CD4-positive, alpha-beta T cell (primary cell): ENCODE measurements at regions not wholly inside any gene's neighbourhood (a gene's known extent, or its start where the extent isn't known, plus 50 kb on each side); places are given as distances from the start of the nearest gene placed in this dataset.

Experiments used
- ATAC-seq: fragments of 200-7000 bp; cut with Tn5 transposase; one replicate; pipeline ENCODE4 v1.10.0; 2022; ENCODE audit warnings: mild to moderate bottlenecking; ENCODE audit not compliant: poor library complexity
- CTCF ChIA-PET: fragments of 350-600 bp; sonication (Branson Sonifier 250); formaldehyde crosslinking; loops from one replicate; lab custom pipeline; 2021; ENCODE audit warnings: antibody characterized with exemption, inconsistent platforms; lab: Charles Lee
- POLR2A ChIA-PET: fragments of 350-600 bp; sonication (Branson Sonifier 250); formaldehyde crosslinking; loops from one replicate; lab custom pipeline; 2021; ENCODE audit warnings: antibody characterized with exemption, inconsistent platforms; lab: Charles Lee
- DNase-seq, 14 experiments: peaks; one replicate each; pipeline ENCODE4 v3.0.0-alpha.2; 2013 to 2020; ENCODE audit warnings: mixed read lengths in 2 of 14
- H3K27ac ChIP-seq, 2 donors: one replicate each; pipeline versions ENCODE4 v1.5.1 to v1.7.0; 2013; ENCODE audit warnings: low read length in 2 of 2, low read depth in 1 of 2, mild to moderate bottlenecking in 1 of 2
- H3K27me3 ChIP-seq, 2 experiments: 1 replicate in 1 of 2; 2 replicates in 1 of 2; pipeline versions ENCODE4 v1.6.1 to v1.7.0; 2013; ENCODE audit warnings: low read length in 2 of 2, control low read depth in 1 of 2, mild to moderate bottlenecking in 1 of 2, moderate library complexity in 1 of 2; ENCODE audit not compliant: insufficient read depth in 2 of 2, control insufficient read depth in 1 of 2
- H3K36me3 ChIP-seq: one replicate; pipeline ENCODE4 v1.6.1; 2013; ENCODE audit warnings: low read length, control low read depth; ENCODE audit not compliant: insufficient read depth
- H3K4me1 ChIP-seq: one replicate; pipeline ENCODE4 v1.6.1; 2013; ENCODE audit warnings: low read length, control low read depth; ENCODE audit not compliant: insufficient read depth
- H3K4me3 ChIP-seq: one replicate; pipeline ENCODE4 v1.5.1; 2013; ENCODE audit warnings: mild to moderate bottlenecking, low read length, moderate library complexity
- H3K9me3 ChIP-seq, 2 experiments: 1 replicate in 1 of 2; 2 replicates in 1 of 2; pipeline versions ENCODE4 v1.6.1 to v1.7.0; 2013; ENCODE audit warnings: low read length in 2 of 2, mild to moderate bottlenecking in 2 of 2, control low read depth in 1 of 2, moderate library complexity in 1 of 2; ENCODE audit not compliant: control insufficient read depth in 1 of 2, insufficient read depth in 1 of 2
- H3K27ac Mint-ChIP-seq: one replicate; pipeline ENCODE4 v1.8.0; 2020; ENCODE audit warnings: mixed read lengths
- H3K27me3 Mint-ChIP-seq: one replicate; pipeline ENCODE4 v1.8.0; 2021; ENCODE audit warnings: mixed read lengths
- H3K36me3 Mint-ChIP-seq: one replicate; pipeline ENCODE4 v1.8.0; 2021; ENCODE audit warnings: low read depth, mixed read lengths
- H3K4me1 Mint-ChIP-seq: one replicate; pipeline ENCODE4 v1.8.0; 2021; ENCODE audit warnings: low read depth, mixed read lengths
- H3K4me3 Mint-ChIP-seq: one replicate; pipeline ENCODE4 v1.8.0; 2020; ENCODE audit warnings: mild to moderate bottlenecking, mixed read lengths
- H3K9me3 Mint-ChIP-seq: one replicate; pipeline ENCODE4 v1.8.0; 2020; ENCODE audit warnings: mixed read lengths
- intact Hi-C, 2 experiments: fragments of 100-400 bp; cut with DNase I in 1 of 2; cut with micrococcal nuclease in 1 of 2; formaldehyde crosslinking; loops; one replicate each; pipeline versions ENCODE4 v1.15.1 to v1.9.0; 2023 to 2025; cut with DNase I, micrococcal nuclease
- TF ChIP-seq, protein P1 (sequence below): fragments of 200-600 bp; IDR thresholded peaks from one replicate; pipeline ENCODE4 v1.8.0; 2022; ENCODE audit warnings: antibody characterized with exemption, mild to moderate bottlenecking

DNA sequence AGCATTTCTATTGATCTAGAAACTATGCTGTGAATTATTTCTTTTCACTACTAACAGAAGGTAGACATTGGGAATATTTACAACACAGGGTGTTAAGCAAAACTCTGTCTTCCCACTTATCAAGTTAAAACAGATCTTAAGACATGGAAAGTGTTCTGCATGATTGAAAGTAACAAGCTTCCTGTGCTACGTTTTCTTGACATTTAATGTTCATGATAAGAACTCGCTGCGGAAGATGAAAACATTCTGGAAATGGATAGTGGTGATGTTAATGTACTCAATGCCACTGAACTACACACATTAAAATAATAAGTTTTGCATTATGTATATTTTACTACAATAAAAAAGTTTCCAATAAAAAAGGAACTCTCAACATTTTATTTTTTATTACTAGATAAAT, 74.4 kb upstream of the SCN7A start:
- Histone ChIP-seq H3K36me3 (no peaks in the 10 kb centered on the region), H3K4me1 (no peaks in the 10 kb centered on the region), H3K9me3 (no peaks in the 10 kb centered on the region), H3K27ac (no peak overlapping the region), H3K27me3 (no peaks in the 10 kb centered on the region), H3K4me3 (no peak overlapping the region)
- no peaks in the 10 kb centered on the region for H3K9me3 Mint-ChIP-seq
- TF ChIP-seq, protein P1, sequence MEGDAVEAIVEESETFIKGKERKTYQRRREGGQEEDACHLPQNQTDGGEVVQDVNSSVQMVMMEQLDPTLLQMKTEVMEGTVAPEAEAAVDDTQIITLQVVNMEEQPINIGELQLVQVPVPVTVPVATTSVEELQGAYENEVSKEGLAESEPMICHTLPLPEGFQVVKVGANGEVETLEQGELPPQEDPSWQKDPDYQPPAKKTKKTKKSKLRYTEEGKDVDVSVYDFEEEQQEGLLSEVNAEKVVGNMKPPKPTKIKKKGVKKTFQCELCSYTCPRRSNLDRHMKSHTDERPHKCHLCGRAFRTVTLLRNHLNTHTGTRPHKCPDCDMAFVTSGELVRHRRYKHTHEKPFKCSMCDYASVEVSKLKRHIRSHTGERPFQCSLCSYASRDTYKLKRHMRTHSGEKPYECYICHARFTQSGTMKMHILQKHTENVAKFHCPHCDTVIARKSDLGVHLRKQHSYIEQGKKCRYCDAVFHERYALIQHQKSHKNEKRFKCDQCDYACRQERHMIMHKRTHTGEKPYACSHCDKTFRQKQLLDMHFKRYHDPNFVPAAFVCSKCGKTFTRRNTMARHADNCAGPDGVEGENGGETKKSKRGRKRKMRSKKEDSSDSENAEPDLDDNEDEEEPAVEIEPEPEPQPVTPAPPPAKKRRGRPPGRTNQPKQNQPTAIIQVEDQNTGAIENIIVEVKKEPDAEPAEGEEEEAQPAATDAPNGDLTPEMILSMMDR, result no peak
- H3K4me1 Mint-ChIP-seq, result no peaks in the 10 kb centered on the region
- ATAC-seq (no peak), DNase-seq (no peak)
- ChIA-PET POLR2A (no interaction called here), CTCF (no interaction called here)
- H3K27ac Mint-ChIP-seq, result no peak overlapping the region
- intact Hi-C loops, result no loop called here
- no peaks in the 10 kb centered on the region for H3K27me3 Mint-ChIP-seq
- no peak overlapping the region for H3K4me3 Mint-ChIP-seq
- H3K36me3 Mint-ChIP-seq, result no peaks in the 10 kb centered on the region

DNA sequence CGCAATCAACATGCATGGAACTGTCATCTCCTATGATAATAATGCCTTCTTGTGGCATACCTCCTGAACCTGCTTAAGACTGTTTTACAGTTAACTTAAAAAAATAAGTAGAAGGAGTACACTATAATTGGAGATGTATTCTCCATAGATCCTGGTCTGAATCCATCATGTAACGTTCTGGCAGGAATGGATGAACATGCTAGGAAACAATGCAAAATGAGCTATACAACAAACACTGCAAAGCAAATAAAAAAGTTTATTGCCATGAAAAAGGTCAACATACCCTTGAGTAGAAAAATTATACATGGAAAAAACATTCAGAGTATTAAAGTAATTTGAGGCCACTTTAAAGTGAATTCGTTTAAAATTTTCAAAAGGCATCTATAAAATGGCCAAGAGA, 71.5 kb upstream of the SCN7A start:
- DNase-seq, result no peak
- no peaks in the 10 kb centered on the region for H3K4me1 Mint-ChIP-seq
- no peaks in the 10 kb centered on the region for H3K27me3 Mint-ChIP-seq
- ChIA-PET POLR2A (no interaction called here), CTCF (no interaction called here)
- H3K36me3 Mint-ChIP-seq, result no peaks in the 10 kb centered on the region
- no peaks in the 10 kb centered on the region for H3K9me3 ChIP-seq
- no peaks in the 10 kb centered on the region for H3K4me1 ChIP-seq
- no peak overlapping the region for H3K27ac ChIP-seq
- H3K4me3 ChIP-seq, result no peak overlapping the region
- intact Hi-C loops, result no loop called here
- H3K9me3 Mint-ChIP-seq, result no peaks in the 10 kb centered on the region
- no peak overlapping the region for H3K4me3 Mint-ChIP-seq
- ATAC-seq, result no peak
- TF ChIP-seq, protein P1, result no peak
- no peaks in the 10 kb centered on the region for H3K27me3 ChIP-seq
- H3K27ac Mint-ChIP-seq, result no peak overlapping the region
- H3K36me3 ChIP-seq, result no peaks in the 10 kb centered on the region

DNA sequence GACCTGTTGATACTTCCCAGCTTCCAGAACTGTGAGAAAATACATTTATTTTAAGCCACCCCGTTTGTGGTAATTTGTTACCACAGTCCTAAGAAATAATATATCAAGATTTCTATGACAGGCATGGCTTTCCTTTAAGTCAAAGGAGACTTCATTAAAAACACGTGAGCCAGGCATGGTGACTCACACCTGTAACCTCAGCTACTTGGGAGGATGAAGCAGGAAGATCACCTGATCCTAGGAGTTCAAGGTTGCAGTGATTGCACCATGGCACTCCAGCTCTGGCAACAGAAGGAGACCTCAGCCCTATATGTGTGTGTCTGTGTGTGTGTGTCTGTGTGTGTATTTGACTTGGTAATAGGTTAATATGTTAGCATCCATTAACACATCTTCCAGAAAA, 69.8 kb upstream of the SCN7A start:
- Mint-ChIP-seq H3K4me3 (no peak overlapping the region), H3K27ac (no peak overlapping the region), H3K27me3 (no peaks in the 10 kb centered on the region), H3K36me3 (no peaks in the 10 kb centered on the region), H3K4me1 (no peaks in the 10 kb centered on the region), H3K9me3 (no peaks in the 10 kb centered on the region)
- H3K9me3 ChIP-seq, result no peaks in the 10 kb centered on the region
- no peaks in the 10 kb centered on the region for H3K27me3 ChIP-seq
- H3K4me1 ChIP-seq, result no peaks in the 10 kb centered on the region
- ATAC-seq, result no peak
- ChIA-PET POLR2A (no interaction called here), CTCF (no interaction called here)
- H3K27ac ChIP-seq, result no peak overlapping the region
- H3K36me3 ChIP-seq, result no peaks in the 10 kb centered on the region
- no peak overlapping the region for H3K4me3 ChIP-seq
- TF ChIP-seq, protein P1, result no peak
- intact Hi-C loops, result no loop called here
- DNase-seq, result no peak
